ENCODE measurements at regions not wholly inside any gene's neighbourhood (a gene's known extent, or its start where the extent isn't known, plus 50 kb on each side); places are given as distances from the start of the nearest gene placed in this dataset.

DNA sequence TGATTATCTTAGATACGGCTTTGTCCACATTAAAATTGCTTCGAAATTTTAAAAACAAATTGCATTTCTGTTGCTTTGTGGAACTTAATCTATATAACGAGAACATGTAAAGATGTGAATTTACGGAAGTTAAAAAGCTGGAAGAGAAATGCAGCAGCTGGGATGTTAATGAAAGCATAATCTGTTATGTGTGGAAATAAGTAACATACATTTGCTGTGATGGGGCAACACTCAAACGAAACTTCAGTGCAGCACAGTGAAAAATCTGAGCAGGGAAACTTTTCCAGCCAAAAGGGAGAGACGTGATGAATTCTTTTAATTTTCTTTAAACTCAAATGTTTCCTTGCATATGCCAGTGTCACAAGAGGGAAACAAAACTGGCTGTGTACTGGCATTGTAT, 276.7 kb upstream of the LMCD1 start:
- H4K20me1 ChIP-seq (ENCODE audit: control insufficient read depth, insufficient read depth), result no peaks in the 10 kb centered on the region
- H3K4me1 ChIP-seq (ENCODE audit: control insufficient read depth, insufficient read depth, low read length), result no peaks in the 10 kb centered on the region
- H3K36me3 ChIP-seq (ENCODE audit: control insufficient read depth in 2 of 2, insufficient read depth in 2 of 2, low read length in 1 of 2), result no peaks in the 10 kb centered on the region
- no peak overlapping the region for H3K9ac ChIP-seq (ENCODE audit: control insufficient read depth, insufficient read depth, low read length)
- in situ Hi-C loops (cut with MboI), result no loop called here
- intact Hi-C loops (cut with micrococcal nuclease; ENCODE audit: unreplicated experiment), result no loop called here
- POLR2A ChIA-PET, result no interaction called here
- CTCF ChIA-PET, result interaction anchor here (1.6 kb wide), 1 partner anchor 15 kb away, joined by 6 read pairs; no protein-coding TSS in a partner anchor
- FAIRE-seq (no peak), DNase-seq (ENCODE audit: low read depth, low spot score) (no peak), ATAC-seq (no peak)
- RAD21 ChIA-PET (ENCODE audit: unreplicated experiment), result no interaction called here
- H3K27ac ChIP-seq (ENCODE audit: control insufficient read depth, insufficient read depth), result no peak overlapping the region
- no TSS peak for BruUV-seq (replicated peaks)
- H3K4me3 ChIP-seq, result no peak overlapping the region
- TF ChIP-seq PML (IDR thresholded peaks at IDR 0.05; ENCODE audit: low read length) (no peak), MXI1 (IDR thresholded peaks at IDR 0.05; ENCODE audit: low read depth, low read length) (no peak), BHLHE40 (IDR thresholded peaks at IDR 0.05; ENCODE audit: borderline replicate concordance in 1 of 2, low read depth in 2 of 2, low read length in 1 of 2) (no peak), NR2C1 (IDR thresholded peaks at IDR 0.05) (no peak), GATAD2B (conservative IDR thresholded peaks at IDR 0.05; ENCODE audit: low read depth) (no peak), CTCF (IDR thresholded peaks at IDR 0.05 in 2 of 3, conservative IDR thresholded peaks at IDR 0.05 in 1 of 3; ENCODE audit: control insufficient read depth in 2 of 3, extremely low read depth in 1 of 3, insufficient read depth in 1 of 3, low read depth in 3 of 3, low read length in 3 of 3) (no peak), ASH2L (IDR thresholded peaks at IDR 0.05; ENCODE audit: borderline replicate concordance, low read depth) (no peak), EED (IDR thresholded peaks at IDR 0.05; ENCODE audit: low read depth) (no peak), RUNX3 (IDR thresholded peaks at IDR 0.05; ENCODE audit: low read length) (no peak), IKZF1 (conservative IDR thresholded peaks at IDR 0.05) (no peak)
- TF ChIP-seq, protein P1, sequence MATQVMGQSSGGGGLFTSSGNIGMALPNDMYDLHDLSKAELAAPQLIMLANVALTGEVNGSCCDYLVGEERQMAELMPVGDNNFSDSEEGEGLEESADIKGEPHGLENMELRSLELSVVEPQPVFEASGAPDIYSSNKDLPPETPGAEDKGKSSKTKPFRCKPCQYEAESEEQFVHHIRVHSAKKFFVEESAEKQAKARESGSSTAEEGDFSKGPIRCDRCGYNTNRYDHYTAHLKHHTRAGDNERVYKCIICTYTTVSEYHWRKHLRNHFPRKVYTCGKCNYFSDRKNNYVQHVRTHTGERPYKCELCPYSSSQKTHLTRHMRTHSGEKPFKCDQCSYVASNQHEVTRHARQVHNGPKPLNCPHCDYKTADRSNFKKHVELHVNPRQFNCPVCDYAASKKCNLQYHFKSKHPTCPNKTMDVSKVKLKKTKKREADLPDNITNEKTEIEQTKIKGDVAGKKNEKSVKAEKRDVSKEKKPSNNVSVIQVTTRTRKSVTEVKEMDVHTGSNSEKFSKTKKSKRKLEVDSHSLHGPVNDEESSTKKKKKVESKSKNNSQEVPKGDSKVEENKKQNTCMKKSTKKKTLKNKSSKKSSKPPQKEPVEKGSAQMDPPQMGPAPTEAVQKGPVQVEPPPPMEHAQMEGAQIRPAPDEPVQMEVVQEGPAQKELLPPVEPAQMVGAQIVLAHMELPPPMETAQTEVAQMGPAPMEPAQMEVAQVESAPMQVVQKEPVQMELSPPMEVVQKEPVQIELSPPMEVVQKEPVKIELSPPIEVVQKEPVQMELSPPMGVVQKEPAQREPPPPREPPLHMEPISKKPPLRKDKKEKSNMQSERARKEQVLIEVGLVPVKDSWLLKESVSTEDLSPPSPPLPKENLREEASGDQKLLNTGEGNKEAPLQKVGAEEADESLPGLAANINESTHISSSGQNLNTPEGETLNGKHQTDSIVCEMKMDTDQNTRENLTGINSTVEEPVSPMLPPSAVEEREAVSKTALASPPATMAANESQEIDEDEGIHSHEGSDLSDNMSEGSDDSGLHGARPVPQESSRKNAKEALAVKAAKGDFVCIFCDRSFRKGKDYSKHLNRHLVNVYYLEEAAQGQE (IDR thresholded peaks at IDR 0.05; ENCODE audit: low read depth, low read length), result no peak
- TF ChIP-seq, protein P2, sequence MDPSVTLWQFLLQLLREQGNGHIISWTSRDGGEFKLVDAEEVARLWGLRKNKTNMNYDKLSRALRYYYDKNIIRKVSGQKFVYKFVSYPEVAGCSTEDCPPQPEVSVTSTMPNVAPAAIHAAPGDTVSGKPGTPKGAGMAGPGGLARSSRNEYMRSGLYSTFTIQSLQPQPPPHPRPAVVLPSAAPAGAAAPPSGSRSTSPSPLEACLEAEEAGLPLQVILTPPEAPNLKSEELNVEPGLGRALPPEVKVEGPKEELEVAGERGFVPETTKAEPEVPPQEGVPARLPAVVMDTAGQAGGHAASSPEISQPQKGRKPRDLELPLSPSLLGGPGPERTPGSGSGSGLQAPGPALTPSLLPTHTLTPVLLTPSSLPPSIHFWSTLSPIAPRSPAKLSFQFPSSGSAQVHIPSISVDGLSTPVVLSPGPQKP (IDR thresholded peaks at IDR 0.05; ENCODE audit: low read depth, low read length), result no peak
- H3K9me3 ChIP-seq (replicated peaks; ENCODE audit: control insufficient read depth, insufficient read depth, low read length), result no peaks in the 10 kb centered on the region
- H3K4me2 ChIP-seq (ENCODE audit: control insufficient read depth, insufficient read depth), result no peak overlapping the region
- H2AFZ ChIP-seq (ENCODE audit: control insufficient read depth, low read depth, low read length), result no peak overlapping the region
- H3K27me3 ChIP-seq (replicated peaks in 1 of 2; ENCODE audit: control insufficient read depth in 2 of 2, insufficient read depth in 2 of 2, low read length in 1 of 2), result no peaks in the 10 kb centered on the region
- WGBS (ENCODE audit: insufficient coverage, insufficient replicate concordance, low lambda C conversion rate, missing lambda C conversion rate), result 47% methylated on average over 6 of the region's 6 CpGs
- SMC1A ChIA-PET (ENCODE audit: uncharacterized antibody, unreplicated experiment), result no interaction called here
- H3K79me2 ChIP-seq (ENCODE audit: control insufficient read depth, insufficient read depth, low read length), result no peaks in the 10 kb centered on the region
